IMR-90 (cell line): ENCODE measurements at regions not wholly inside any gene's neighbourhood (a gene's known extent, or its start where the extent isn't known, plus 50 kb on each side); places are given as distances from the start of the nearest gene placed in this dataset.

ENCODE experiments used
- ATAC-seq: fragments of 200-7000 bp; cut with Tn5 transposase; 2 replicates; pipeline ENCODE4 v1.9.1; 2020; ENCODE audit warnings: low read depth, mild to moderate bottlenecking, moderate library complexity
- BruUV-seq: library from RNA; stranded (reverse); fragments of 400-500 nt; replicated peaks from 2 replicates; lab custom pipeline; 2021; lab: Mats Ljungman, UMichigan
- CTCF ChIA-PET: fragments of 300-600 bp; formaldehyde crosslinking; extraction: SDS; loops from one replicate; lab custom pipeline; 2021; ENCODE audit warnings: antibody characterized with exemption; lab: Yijun Ruan, JAX
- POLR2A ChIA-PET: fragments of 300-600 bp; sonication (Branson Sonifier 250); formaldehyde crosslinking; loops from one replicate; lab custom pipeline; 2022; ENCODE audit warnings: antibody characterized with exemption; ENCODE audit not compliant: unreplicated experiment; lab: Charles Lee
- DNase-seq: peaks from one replicate; pipeline ENCODE4 v3.0.0; 2013
- H2AFZ ChIP-seq: replicated peaks from 2 replicates; pipeline ENCODE3; 2013; ENCODE audit warnings: low read length, mild to moderate bottlenecking; ENCODE audit not compliant: poor library complexity
- H2AK5ac ChIP-seq: 2 replicates; pipeline ENCODE4 v1.6.1; 2013; ENCODE audit warnings: low read depth, low read length, inconsistent platforms
- H2AK9ac ChIP-seq: replicated peaks from 2 replicates; pipeline ENCODE3; 2013; ENCODE audit warnings: mild to moderate bottlenecking, low read depth, low read length, moderate library complexity; ENCODE audit not compliant: poor library complexity
- H2BK120ac ChIP-seq: 2 replicates; pipeline ENCODE4 v1.6.1; 2013; ENCODE audit warnings: low read depth, low read length, inconsistent platforms
- H2BK15ac ChIP-seq: 3 replicates; pipeline ENCODE4 v1.6.1; 2013; ENCODE audit warnings: low read depth, low read length, inconsistent platforms
- H2BK20ac ChIP-seq: 2 replicates; pipeline ENCODE4 v1.6.1; 2013; ENCODE audit warnings: low read depth, mild to moderate bottlenecking, inconsistent platforms, low read length, moderate library complexity
- H2BK5ac ChIP-seq: 2 replicates; pipeline ENCODE4 v1.6.1; 2013; ENCODE audit warnings: mild to moderate bottlenecking, low read depth, low read length, inconsistent platforms; ENCODE audit not compliant: poor library complexity, severe bottlenecking
- H3K14ac ChIP-seq: replicated peaks from 2 replicates; pipeline ENCODE4 v1.6.1; 2013; ENCODE audit warnings: low read depth, low read length, inconsistent platforms
- H3K18ac ChIP-seq: 2 replicates; pipeline ENCODE4 v1.6.1; 2013; ENCODE audit warnings: low read depth, low read length, control low read depth
- H3K23ac ChIP-seq: 2 replicates; pipeline ENCODE4 v1.6.1; 2013; ENCODE audit warnings: low read depth, low read length, inconsistent platforms
- H3K27ac ChIP-seq: 2 replicates; pipeline ENCODE4 v1.5.1; 2013; ENCODE audit warnings: mild to moderate bottlenecking, control low read depth, low read length; ENCODE audit not compliant: insufficient read depth
- H3K27me3 ChIP-seq: 2 replicates; pipeline ENCODE4 v1.6.1; 2013; ENCODE audit warnings: low read length; ENCODE audit not compliant: control insufficient read depth, insufficient read depth
- H3K36me3 ChIP-seq: 2 replicates; pipeline ENCODE4 v1.6.1; 2013; ENCODE audit warnings: low read length, mixed read lengths; ENCODE audit not compliant: control insufficient read depth, insufficient read depth
- H3K4ac ChIP-seq: 2 replicates; pipeline ENCODE4 v1.6.1; 2013; ENCODE audit warnings: low read depth, low read length, inconsistent platforms
- H3K4me1 ChIP-seq: 2 replicates; pipeline ENCODE4 v1.6.1; 2013; ENCODE audit warnings: low read length, mixed read lengths; ENCODE audit not compliant: control insufficient read depth, insufficient read depth
- H3K4me2 ChIP-seq: 2 replicates; pipeline ENCODE4 v1.6.1; 2013; ENCODE audit warnings: low read depth, mild to moderate bottlenecking, control low read depth, low read length, moderate library complexity
- H3K4me3 ChIP-seq: 2 replicates; pipeline ENCODE4 v1.5.1; 2013; ENCODE audit warnings: low read depth, mild to moderate bottlenecking, control low read depth, low read length, moderate library complexity; ENCODE audit not compliant: insufficient read depth
- H3K56ac ChIP-seq: 2 replicates; pipeline ENCODE4 v1.6.1; 2013; ENCODE audit warnings: low read length, inconsistent platforms; ENCODE audit not compliant: insufficient read depth; ENCODE audit errors: extremely low read depth
- H3K79me1 ChIP-seq, 2 experiments: 2 replicates each; pipeline ENCODE4 v1.6.1; 2013; ENCODE audit warnings: low read length in 2 of 2, inconsistent platforms in 1 of 2, low read depth in 1 of 2
- H3K9ac ChIP-seq: 2 replicates; pipeline ENCODE4 v1.6.1; 2013; ENCODE audit warnings: low read depth, low read length, control low read depth
- H3K9me1 ChIP-seq: 2 replicates; pipeline ENCODE4 v1.6.1; 2013; ENCODE audit warnings: low read length, inconsistent platforms; ENCODE audit not compliant: insufficient read depth
- H3K9me3 ChIP-seq: 2 replicates; pipeline ENCODE4 v1.6.1; 2013; ENCODE audit warnings: low read length; ENCODE audit not compliant: control insufficient read depth, insufficient read depth
- H4K20me1 ChIP-seq: 2 replicates; pipeline ENCODE4 v1.6.1; 2013; ENCODE audit warnings: low read length, inconsistent platforms; ENCODE audit not compliant: insufficient read depth
- H4K5ac ChIP-seq: 2 replicates; pipeline ENCODE4 v1.6.1; 2013; ENCODE audit warnings: mild to moderate bottlenecking, low read depth, low read length, control low read depth
- H4K8ac ChIP-seq, 2 experiments: 2 replicates each; pipeline ENCODE4 v1.6.1; 2013; ENCODE audit warnings: low read depth in 2 of 2, low read length in 2 of 2, control low read depth in 1 of 2, inconsistent platforms in 1 of 2
- H4K91ac ChIP-seq: 2 replicates; pipeline ENCODE4 v1.6.1; 2013; ENCODE audit warnings: low read depth, low read length, inconsistent platforms; ENCODE audit not compliant: insufficient read depth
- MAFK ChIP-seq: IDR thresholded peaks from 2 replicates; pipeline ENCODE4 v1.6.1; 2012; ENCODE audit warnings: low read depth, low read length, improper control_type of control experiment
- WGBS, 2 experiments: methylation state at CpG; one replicate each; pipeline versions ENCODE4 v1.1.5 to v1.1.7; 2013; ENCODE audit warnings: missing lambda C conversion rate in 2 of 2; ENCODE audit not compliant: insufficient read length in 1 of 2; ENCODE audit errors: extremely low coverage in 2 of 2; 5-methylcytosine and 5-hydroxymethylcytosine counted together
- dilution Hi-C: fragments of 300-500 bp; cut with HindIII; formaldehyde crosslinking; loops from one replicate; pipeline ENCODE4 v1.14.3; 2018; ENCODE audit warnings: low sequenced_read_pairs; ENCODE audit not compliant: unreplicated experiment
- in situ Hi-C: fragments of 300-500 bp; cut with MboI; formaldehyde crosslinking; loops from 3 replicates; pipeline ENCODE4 v1.14.3; 2019; ENCODE audit warnings: low sequenced_read_pairs, inconsistent platforms, mixed read lengths
- intact Hi-C: fragments of 100-400 bp; cut with micrococcal nuclease; formaldehyde crosslinking; loops from 2 replicates; pipeline ENCODE4 v1.10.0; 2022
- TF ChIP-seq, protein P1 (sequence below): conservative IDR thresholded peaks from 2 replicates; pipeline ENCODE4 v1.5.1; 2012; ENCODE audit warnings: mild to moderate bottlenecking, low read depth, low read length, improper control_type of control experiment
- TF ChIP-seq, protein P2 (sequence below): fragments of 150-350 bp; IDR thresholded peaks from 2 replicates; pipeline ENCODE4 v1.6.1; 2017; ENCODE audit warnings: mild to moderate bottlenecking, antibody characterized with exemption, low read length, low read depth

DNA sequence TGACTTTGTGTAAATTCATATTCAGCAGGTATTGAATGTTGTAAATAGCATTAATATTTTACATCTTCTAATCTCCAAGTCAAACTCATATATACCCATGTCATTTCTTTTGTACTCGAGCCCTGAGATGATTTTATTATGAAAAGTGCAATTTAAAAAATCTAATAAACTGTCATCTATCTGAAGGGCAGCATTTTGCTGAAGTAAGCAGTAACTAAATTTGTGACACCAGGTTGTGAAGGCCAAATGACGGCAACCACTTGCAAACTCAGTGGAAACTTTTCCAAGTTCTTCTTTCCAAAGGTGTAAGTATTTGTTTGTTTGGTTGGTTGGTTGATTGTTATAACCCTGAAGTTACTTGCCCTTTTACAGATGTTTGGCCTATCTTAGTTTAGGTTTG is 188.3 kb downstream of the GPR37 start:
- no CpG with 5 or more reads among the region's 2 CpGs for WGBS, 2 experiments
- intact Hi-C loops, result no loop called here
- no peak overlapping the region for H3K4ac ChIP-seq
- no peak overlapping the region for H3K23ac ChIP-seq
- H3K14ac ChIP-seq, result no peak overlapping the region
- dilution Hi-C loops, result no loop called here
- no TSS peak for BruUV-seq
- TF ChIP-seq, protein P1, sequence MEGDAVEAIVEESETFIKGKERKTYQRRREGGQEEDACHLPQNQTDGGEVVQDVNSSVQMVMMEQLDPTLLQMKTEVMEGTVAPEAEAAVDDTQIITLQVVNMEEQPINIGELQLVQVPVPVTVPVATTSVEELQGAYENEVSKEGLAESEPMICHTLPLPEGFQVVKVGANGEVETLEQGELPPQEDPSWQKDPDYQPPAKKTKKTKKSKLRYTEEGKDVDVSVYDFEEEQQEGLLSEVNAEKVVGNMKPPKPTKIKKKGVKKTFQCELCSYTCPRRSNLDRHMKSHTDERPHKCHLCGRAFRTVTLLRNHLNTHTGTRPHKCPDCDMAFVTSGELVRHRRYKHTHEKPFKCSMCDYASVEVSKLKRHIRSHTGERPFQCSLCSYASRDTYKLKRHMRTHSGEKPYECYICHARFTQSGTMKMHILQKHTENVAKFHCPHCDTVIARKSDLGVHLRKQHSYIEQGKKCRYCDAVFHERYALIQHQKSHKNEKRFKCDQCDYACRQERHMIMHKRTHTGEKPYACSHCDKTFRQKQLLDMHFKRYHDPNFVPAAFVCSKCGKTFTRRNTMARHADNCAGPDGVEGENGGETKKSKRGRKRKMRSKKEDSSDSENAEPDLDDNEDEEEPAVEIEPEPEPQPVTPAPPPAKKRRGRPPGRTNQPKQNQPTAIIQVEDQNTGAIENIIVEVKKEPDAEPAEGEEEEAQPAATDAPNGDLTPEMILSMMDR, result no peak
- TF ChIP-seq, protein P2, sequence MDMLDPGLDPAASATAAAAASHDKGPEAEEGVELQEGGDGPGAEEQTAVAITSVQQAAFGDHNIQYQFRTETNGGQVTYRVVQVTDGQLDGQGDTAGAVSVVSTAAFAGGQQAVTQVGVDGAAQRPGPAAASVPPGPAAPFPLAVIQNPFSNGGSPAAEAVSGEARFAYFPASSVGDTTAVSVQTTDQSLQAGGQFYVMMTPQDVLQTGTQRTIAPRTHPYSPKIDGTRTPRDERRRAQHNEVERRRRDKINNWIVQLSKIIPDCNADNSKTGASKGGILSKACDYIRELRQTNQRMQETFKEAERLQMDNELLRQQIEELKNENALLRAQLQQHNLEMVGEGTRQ, result no peak
- TF ChIP-seq MAFK, result peak; percentile 63
- H3K9ac ChIP-seq, result no peak overlapping the region
- H3K9me3 ChIP-seq, result no peaks in the 10 kb centered on the region
- no peak overlapping the region for H3K27ac ChIP-seq
- no peak overlapping the region for H2BK20ac ChIP-seq
- no peak overlapping the region for H4K8ac ChIP-seq
- no peak overlapping the region for H2AFZ ChIP-seq
- no peaks in the 10 kb centered on the region for H4K20me1 ChIP-seq
- H2BK120ac ChIP-seq, result no peak overlapping the region
- in situ Hi-C loops, result no loop called here
- H2BK15ac ChIP-seq, result no peak overlapping the region
- no peak overlapping the region for H3K4me3 ChIP-seq
- H4K5ac ChIP-seq, result no peak overlapping the region
- H2BK5ac ChIP-seq, result no peak overlapping the region
- H2AK5ac ChIP-seq, result no peak overlapping the region
- no peak overlapping the region for H2AK9ac ChIP-seq
- H3K79me1 ChIP-seq, result no peaks in the 10 kb centered on the region
- H3K4me1 ChIP-seq, result no peaks in the 10 kb centered on the region; the same call in 1 of the 2 replicates
- no peak overlapping the region for H3K4me2 ChIP-seq
- DNase-seq (no peak), ATAC-seq (no peak)
- CTCF ChIA-PET, result no interaction called here
- POLR2A ChIA-PET, result no interaction called here
- no peaks in the 10 kb centered on the region for H3K9me1 ChIP-seq
- no peak overlapping the region for H3K18ac ChIP-seq
- no peak overlapping the region for H3K56ac ChIP-seq
- H3K27me3 ChIP-seq, result no peaks in the 10 kb centered on the region
- H3K36me3 ChIP-seq, result no peaks in the 10 kb centered on the region
- H4K91ac ChIP-seq, result no peak overlapping the region
